Testis (tissue), 2 donors: ENCODE measurements at regions not wholly inside any gene's neighbourhood (a gene's known extent, or its start where the extent isn't known, plus 50 kb on each side); places are given as distances from the start of the nearest gene placed in this dataset.

Experiments used
- CTCF ChIP-seq, 3 experiments: fragments of 450-650 bp in 2 of 3; fragments of 200-600 bp in 1 of 3; sonication (generic) in 1 of 3; IDR thresholded peaks; one replicate each; pipeline ENCODE4 v1.5.1; 2016 to 2019; ENCODE audit warnings: antibody characterized with exemption in 3 of 3, mild to moderate bottlenecking in 2 of 3, moderate library complexity in 1 of 3
- POLR2A ChIP-seq: fragments of 450-650 bp; IDR thresholded peaks from one replicate; pipeline ENCODE4 v1.6.1; 2017; ENCODE audit warnings: antibody characterized with exemption, mild to moderate bottlenecking, moderate library complexity

GRCh38 chr2:19669559-19669958 is 232.2 kb downstream of the TTC32 start:
- TF ChIP-seq POLR2A (no peak), CTCF (IDR thresholded peaks at IDR 0.05) (no peak)
